H1 (cell line): ENCODE measurements at regions not wholly inside any gene's neighbourhood (a gene's known extent, or its start where the extent isn't known, plus 50 kb on each side); places are given as distances from the start of the nearest gene placed in this dataset.

Experiments
- CTCF ChIA-PET: fragments of 300-600 bp; sonication (Branson Sonifier 250); formaldehyde crosslinking; loops from one replicate; lab custom pipeline; 2021; ENCODE audit not compliant: partially characterized antibody; lab: Charles Lee
- POLR2A ChIA-PET: fragments of 300-600 bp; sonication (Branson Sonifier 250); formaldehyde crosslinking; loops from one replicate; lab custom pipeline; 2021; ENCODE audit warnings: inconsistent platforms; ENCODE audit not compliant: partially characterized antibody; lab: Charles Lee
- DNase-seq, 2 experiments: peaks; one replicate each; pipeline versions ENCODE4 v3.0.0 to v3.0.0-alpha.2; 2010 to 2022; ENCODE audit warnings: low spot score in 2 of 2, low read depth in 1 of 2, mixed read lengths in 1 of 2
- FAIRE-seq: peaks from 2 replicates; lab custom pipeline; 2011; peaks lifted over from hg19 to GRCh38; lab: Jason Lieb, UNC
- H2AFZ ChIP-seq: 2 replicates; pipeline ENCODE4 v1.8.1; 2012; ENCODE audit warnings: low read length, inconsistent platforms
- H2AK5ac ChIP-seq: 2 replicates; pipeline ENCODE4 v1.6.1; 2013; ENCODE audit warnings: low read depth, low read length
- H2BK120ac ChIP-seq: replicated peaks from 2 replicates; pipeline ENCODE3; 2013; ENCODE audit warnings: low read depth, low read length, inconsistent platforms
- H2BK12ac ChIP-seq: 2 replicates; pipeline ENCODE4 v1.6.1; 2013; ENCODE audit warnings: low read depth, low read length
- H2BK15ac ChIP-seq: 2 replicates; pipeline ENCODE4 v1.6.1; 2013; ENCODE audit warnings: low read length
- H2BK20ac ChIP-seq: 2 replicates; pipeline ENCODE4 v1.6.1; 2013; ENCODE audit warnings: low read length
- H2BK5ac ChIP-seq: 2 replicates; pipeline ENCODE4 v1.6.1; 2013; ENCODE audit warnings: low read depth, low read length
- H3K14ac ChIP-seq: 2 replicates; pipeline ENCODE4 v1.6.1; 2013; ENCODE audit warnings: inconsistent platforms; ENCODE audit not compliant: insufficient read length
- H3K18ac ChIP-seq: 2 replicates; pipeline ENCODE4 v1.6.1; 2013; ENCODE audit warnings: low read length; ENCODE audit errors: extremely low read depth
- H3K23ac ChIP-seq: 2 replicates; pipeline ENCODE4 v1.6.1; 2013; ENCODE audit warnings: inconsistent platforms; ENCODE audit not compliant: insufficient read length
- H3K23me2 ChIP-seq: 2 replicates; pipeline ENCODE4 v1.6.1; 2013; ENCODE audit warnings: low read depth, low read length
- H3K27ac ChIP-seq: 2 replicates; pipeline ENCODE4 v1.6.1; 2011; ENCODE audit warnings: low read depth, low read length, inconsistent platforms
- H3K27me3 ChIP-seq, 4 experiments: replicated peaks in 1 of 4; 1 replicate in 1 of 4; 2 replicates in 3 of 4; pipeline versions ENCODE4 v1.6.1 to v1.8.1; 2011 to 2013; ENCODE audit warnings: low read length in 3 of 4, mild to moderate bottlenecking in 3 of 4, inconsistent platforms in 2 of 4, mixed read lengths in 2 of 4, moderate library complexity in 1 of 4; ENCODE audit not compliant: control insufficient read depth in 3 of 4, insufficient read depth in 3 of 4; ENCODE audit errors: extremely low read depth in 1 of 4
- H3K36me3 ChIP-seq, 4 experiments: 2 replicates each; pipeline versions ENCODE4 v1.6.1 to v1.8.1; 2011 to 2013; ENCODE audit warnings: mild to moderate bottlenecking in 4 of 4, low read length in 3 of 4, moderate library complexity in 2 of 4, control low read depth in 1 of 4, inconsistent platforms in 1 of 4; ENCODE audit not compliant: insufficient read depth in 4 of 4, control insufficient read depth in 2 of 4
- H3K4ac ChIP-seq: replicated peaks from 2 replicates; pipeline ENCODE3; 2013; ENCODE audit warnings: low read length, low read depth, mixed read lengths, inconsistent platforms; ENCODE audit not compliant: insufficient read length
- H3K4me1 ChIP-seq, 4 experiments: replicated peaks in 1 of 4; 1 replicate in 1 of 4; 2 replicates in 3 of 4; pipeline versions ENCODE4 v1.6.1 to v1.8.1; 2011 to 2013; ENCODE audit warnings: low read length in 3 of 4, inconsistent platforms in 2 of 4, mixed read lengths in 1 of 4; ENCODE audit not compliant: insufficient read depth in 4 of 4, control insufficient read depth in 3 of 4
- H3K4me2 ChIP-seq, 2 experiments: 2 replicates each; pipeline versions ENCODE4 v1.6.1 to v1.8.1; 2011 to 2013; ENCODE audit warnings: low read depth in 2 of 2, low read length in 2 of 2, control low read depth in 1 of 2, inconsistent platforms in 1 of 2, mild to moderate bottlenecking in 1 of 2; ENCODE audit not compliant: insufficient read depth in 1 of 2
- H3K4me3 ChIP-seq, 4 experiments: fragments of 200-600, 300-600 bp in 1 of 4; sonication (generic), shearing (Covaris generic), sonication (Bioruptor Twin) in 1 of 4; 2 replicates each; pipeline versions ENCODE4 v1.5.1 to v1.8.1; 2011 to 2016; ENCODE audit warnings: low read length in 4 of 4, low read depth in 3 of 4, control low read depth in 2 of 4, inconsistent platforms in 2 of 4, mild to moderate bottlenecking in 2 of 4, mixed read lengths in 1 of 4, moderate library complexity in 1 of 4; ENCODE audit not compliant: insufficient read depth in 2 of 4; ENCODE audit errors: extremely low read depth in 1 of 4
- H3K56ac ChIP-seq: replicated peaks from 2 replicates; pipeline ENCODE3; 2013; ENCODE audit warnings: low read depth, mild to moderate bottlenecking, mixed read lengths, low read length, inconsistent platforms; ENCODE audit not compliant: insufficient read length
- H3K79me1 ChIP-seq: 2 replicates; pipeline ENCODE4 v1.6.1; 2013; ENCODE audit warnings: low read depth, low read length, control low read depth
- H3K79me2 ChIP-seq, 2 experiments: 2 replicates each; pipeline versions ENCODE4 v1.6.1 to v1.8.1; 2012 to 2013; ENCODE audit warnings: low read length in 2 of 2, mild to moderate bottlenecking in 2 of 2, inconsistent platforms in 1 of 2; ENCODE audit not compliant: insufficient read depth in 2 of 2, control insufficient read depth in 1 of 2
- H3K9ac ChIP-seq, 4 experiments: replicated peaks in 1 of 4; 1 replicate in 1 of 4; 2 replicates in 3 of 4; pipeline versions ENCODE4 v1.6.1 to v1.8.1; 2011 to 2013; ENCODE audit warnings: low read depth in 3 of 4, low read length in 3 of 4, control low read depth in 2 of 4, mild to moderate bottlenecking in 2 of 4, moderate library complexity in 2 of 4, inconsistent platforms in 1 of 4; ENCODE audit errors: extremely low read depth in 1 of 4
- H3K9me3 ChIP-seq, 2 experiments: 2 replicates each; pipeline versions ENCODE4 v1.6.1 to v1.8.1; 2012 to 2013; ENCODE audit warnings: mild to moderate bottlenecking in 2 of 2, moderate library complexity in 2 of 2, control low read depth in 1 of 2, inconsistent platforms in 1 of 2, low read depth in 1 of 2, low read length in 1 of 2, mixed read lengths in 1 of 2; ENCODE audit not compliant: insufficient read depth in 2 of 2
- H4K20me1 ChIP-seq, 2 experiments: replicated peaks in 1 of 2; 2 replicates each; pipeline versions ENCODE3 to v1.8.1; 2011 to 2013; ENCODE audit warnings: inconsistent platforms in 2 of 2, low read length in 2 of 2, mild to moderate bottlenecking in 1 of 2; ENCODE audit not compliant: insufficient read depth in 2 of 2, control insufficient read depth in 1 of 2
- H4K5ac ChIP-seq: 2 replicates; pipeline ENCODE4 v1.6.1; 2013; ENCODE audit warnings: low read length, low read depth, mixed read lengths, inconsistent platforms; ENCODE audit not compliant: insufficient read length
- H4K8ac ChIP-seq: 2 replicates; pipeline ENCODE4 v1.8.0; 2013; ENCODE audit warnings: mild to moderate bottlenecking, moderate library complexity, low read length, inconsistent platforms; ENCODE audit not compliant: insufficient read depth; ENCODE audit errors: extremely low read depth
- H4K91ac ChIP-seq: replicated peaks from 2 replicates; pipeline ENCODE3; 2013; ENCODE audit warnings: low read length, mixed read lengths, inconsistent platforms; ENCODE audit not compliant: insufficient read length
- ASH2L ChIP-seq: fragments of 200-600, 300-600 bp; sonication (generic); IDR thresholded peaks from one replicate; pipeline ENCODE4 v1.7.1; 2017; ENCODE audit warnings: low read length
- CTBP2 ChIP-seq: IDR thresholded peaks from 2 replicates; pipeline ENCODE4 v1.7.0; 2011; ENCODE audit warnings: borderline replicate concordance, mild to moderate bottlenecking, moderate library complexity, mixed read lengths, low read length; ENCODE audit not compliant: insufficient read depth, insufficient read length
- CTCF ChIP-seq, 3 experiments: IDR thresholded peaks; 1 replicate in 2 of 3; 2 replicates in 1 of 3; pipeline versions ENCODE4 v1.5.1 to v1.6.1; 2011; ENCODE audit warnings: low read length in 3 of 3, mild to moderate bottlenecking in 3 of 3, inconsistent platforms in 2 of 3, low read depth in 1 of 3, moderate library complexity in 1 of 3; ENCODE audit not compliant: insufficient read depth in 1 of 3; ENCODE audit errors: control extremely low read depth in 1 of 3
- EP300 ChIP-seq, 2 experiments: IDR thresholded peaks; 1 replicate in 1 of 2; 2 replicates in 1 of 2; pipeline ENCODE4 v1.6.1; 2011 to 2012; ENCODE audit warnings: low read depth in 2 of 2, low read length in 2 of 2, mild to moderate bottlenecking in 2 of 2, borderline replicate concordance in 1 of 2, inconsistent platforms in 1 of 2, moderate library complexity in 1 of 2
- GABPA ChIP-seq: IDR thresholded peaks from 2 replicates; pipeline ENCODE4 v1.6.1; 2011; ENCODE audit warnings: mild to moderate bottlenecking, low read length, moderate library complexity, borderline replicate concordance; ENCODE audit not compliant: insufficient read depth
- POLR2AphosphoS5 ChIP-seq: IDR thresholded peaks from 2 replicates; pipeline ENCODE4 v1.6.1; 2011; ENCODE audit warnings: low read depth, low read length
- RFX5 ChIP-seq: IDR thresholded peaks from 2 replicates; pipeline ENCODE4 v1.6.1; 2011; ENCODE audit warnings: low read depth, low read length, improper control_type of control experiment, borderline replicate concordance
- SIN3A ChIP-seq, 2 experiments: IDR thresholded peaks in 1 of 2; conservative IDR thresholded peaks in 1 of 2; 2 replicates each; pipeline ENCODE4 v1.6.1; 2011 to 2012; ENCODE audit warnings: low read length in 2 of 2, improper control_type of control experiment in 1 of 2, low read depth in 1 of 2, mild to moderate bottlenecking in 1 of 2
- SIRT6 ChIP-seq: IDR thresholded peaks from one replicate; pipeline ENCODE4 v1.7.1; 2012; ENCODE audit warnings: low read length, inconsistent platforms
- SP4 ChIP-seq: IDR thresholded peaks from 2 replicates; pipeline ENCODE4 v1.6.1; 2012; ENCODE audit warnings: low read length, inconsistent platforms
- TAF1 ChIP-seq: IDR thresholded peaks from 2 replicates; pipeline ENCODE4 v1.6.1; 2011; ENCODE audit warnings: mild to moderate bottlenecking, low read depth, low read length
- WGBS, 2 experiments: shearing (Covaris generic) in 1 of 2; methylation state at CpG; one replicate each; pipeline versions ENCODE4 v1.1.6 to v1.1.7; 2013 to 2015; ENCODE audit warnings: low lambda C conversion rate in 2 of 2, mixed read lengths in 2 of 2, inconsistent platforms in 1 of 2, low coverage in 1 of 2, missing lambda C conversion rate in 1 of 2; ENCODE audit not compliant: insufficient replicate concordance in 2 of 2, insufficient coverage in 1 of 2, insufficient read length in 1 of 2; ENCODE audit errors: extremely low coverage in 1 of 2, missing lambda C conversion rate in 1 of 2; 5-methylcytosine and 5-hydroxymethylcytosine counted together
- TF ChIP-seq, protein P1 (sequence below): IDR thresholded peaks from 2 replicates; pipeline ENCODE4 v1.6.1; 2012; ENCODE audit warnings: inconsistent platforms

DNA sequence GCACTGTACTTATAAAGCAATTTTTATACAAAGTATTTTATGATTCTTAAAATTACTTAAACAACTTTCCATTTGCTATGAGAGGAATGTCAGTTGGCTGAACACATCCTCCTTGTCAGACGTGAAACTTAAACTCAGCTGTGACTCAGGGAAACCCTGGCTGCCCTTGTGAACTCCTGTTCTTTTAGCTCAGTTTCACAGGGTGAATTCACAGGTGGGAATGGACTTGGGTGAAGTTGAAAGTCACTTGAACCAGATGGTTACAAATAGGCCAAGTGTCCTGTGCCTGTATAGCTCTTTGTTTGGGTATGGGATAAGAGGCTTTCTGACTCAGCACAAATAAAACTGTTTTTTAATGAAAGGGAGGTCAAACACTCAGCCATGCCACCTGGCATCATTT, 67.4 kb upstream of the FAM47B start:
- no peak overlapping the region for H3K18ac ChIP-seq
- no peaks in the 10 kb centered on the region for H3K23me2 ChIP-seq
- H2AFZ ChIP-seq: no peak overlapping the region
- no peak overlapping the region for H3K4ac ChIP-seq
- H4K91ac ChIP-seq: no peak overlapping the region
- no peak overlapping the region for H3K27ac ChIP-seq
- no peaks in the 10 kb centered on the region for H3K36me3 ChIP-seq
- no peak for TF ChIP-seq ASH2L
- no peak for TF ChIP-seq SP4
- TF ChIP-seq RFX5: no peak
- TF ChIP-seq, protein P1, sequence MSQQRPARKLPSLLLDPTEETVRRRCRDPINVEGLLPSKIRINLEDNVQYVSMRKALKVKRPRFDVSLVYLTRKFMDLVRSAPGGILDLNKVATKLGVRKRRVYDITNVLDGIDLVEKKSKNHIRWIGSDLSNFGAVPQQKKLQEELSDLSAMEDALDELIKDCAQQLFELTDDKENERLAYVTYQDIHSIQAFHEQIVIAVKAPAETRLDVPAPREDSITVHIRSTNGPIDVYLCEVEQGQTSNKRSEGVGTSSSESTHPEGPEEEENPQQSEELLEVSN: no peak
- no peak for TF ChIP-seq CTCF (IDR thresholded peaks at IDR 0.05; ENCODE audit: control extremely low read depth in 1 of 3, insufficient read depth in 1 of 3, low read depth in 1 of 3, low read length in 3 of 3)
- TF ChIP-seq SIRT6: no peak
- TF ChIP-seq POLR2AphosphoS5: no peak
- no peak for TF ChIP-seq SIN3A (conservative IDR thresholded peaks at IDR 0.05 in 1 of 2, IDR thresholded peaks at IDR 0.05 in 1 of 2; ENCODE audit: low read depth in 1 of 2, low read length in 2 of 2)
- no peak for TF ChIP-seq TAF1
- TF ChIP-seq GABPA: no peak
- no peak for TF ChIP-seq EP300 (IDR thresholded peaks at IDR 0.05; ENCODE audit: borderline replicate concordance in 1 of 2, low read depth in 2 of 2, low read length in 2 of 2)
- TF ChIP-seq CTBP2: no peak
- no peaks in the 10 kb centered on the region for H3K79me1 ChIP-seq
- ChIA-PET CTCF (no interaction called here), POLR2A (no interaction called here)
- H3K23ac ChIP-seq: no peak overlapping the region
- H2BK15ac ChIP-seq: no peak overlapping the region
- H3K4me2 ChIP-seq: no peak overlapping the region
- no peak overlapping the region for H2BK120ac ChIP-seq
- no peak overlapping the region for H2BK20ac ChIP-seq
- H3K27me3 ChIP-seq: no peaks in the 10 kb centered on the region
- H4K5ac ChIP-seq: no peak overlapping the region
- H3K4me1 ChIP-seq: no peaks in the 10 kb centered on the region
- H3K4me3 ChIP-seq: no peak overlapping the region
- no peak overlapping the region for H2BK5ac ChIP-seq
- FAIRE-seq: no peak
- no peak for DNase-seq
- no peak overlapping the region for H4K8ac ChIP-seq
- H3K79me2 ChIP-seq: no peaks in the 10 kb centered on the region
- no peak overlapping the region for H2AK5ac ChIP-seq
- H2BK12ac ChIP-seq: no peak overlapping the region
- no peak overlapping the region for H3K56ac ChIP-seq
- no peaks in the 10 kb centered on the region for H3K9me3 ChIP-seq
- no peak overlapping the region for H3K14ac ChIP-seq
- no peak overlapping the region for H3K9ac ChIP-seq
- H4K20me1 ChIP-seq: no peaks in the 10 kb centered on the region
- WGBS, 2 experiments: 60% methylated on average over 1 of the region's 1 CpG; no CpG with 5 or more reads in 1 of the 2 experiments
